ENCODE measurements at regions not wholly inside any gene's neighbourhood (a gene's known extent, or its start where the extent isn't known, plus 50 kb on each side); places are given as distances from the start of the nearest gene placed in this dataset.

- no peak for TF ChIP-seq CTCF (IDR thresholded peaks at IDR 0.05; ENCODE audit: low read depth, low read length)
- no peak for DNase-seq (ENCODE audit: extremely low read depth, low read depth)
These were observed 97.3 kb downstream of the HAPSTR1 start for GRCh38 chr16:9188721-9189120.

- DNase-seq (ENCODE audit: extremely low read depth, low read depth): no peak
- no peak for TF ChIP-seq CTCF (IDR thresholded peaks at IDR 0.05; ENCODE audit: low read depth, low read length)
These were observed 99.9 kb downstream of the HAPSTR1 start for GRCh38 chr16:9191274-9191850.

GRCh38 chr16:9192746-9193145, 101.3 kb downstream of the HAPSTR1 start:
- no peak for DNase-seq (ENCODE audit: extremely low read depth, low read depth)
- TF ChIP-seq CTCF (IDR thresholded peaks at IDR 0.05; ENCODE audit: low read depth, low read length): no peak

GRCh38 chr16:9195287-9195686, 103.8 kb downstream of the HAPSTR1 start:
- no peak for DNase-seq (ENCODE audit: extremely low read depth, low read depth)
- no peak for TF ChIP-seq CTCF (IDR thresholded peaks at IDR 0.05; ENCODE audit: low read depth, low read length)

GRCh38 chr16:9197957-9198661, 106.7 kb downstream of the HAPSTR1 start:
- DNase-seq (ENCODE audit: extremely low read depth, low read depth): no peak
- TF ChIP-seq CTCF (IDR thresholded peaks at IDR 0.05; ENCODE audit: low read depth, low read length): no peak

GRCh38 chr16:9199311-9199710, 107.9 kb downstream of the HAPSTR1 start:
- DNase-seq (ENCODE audit: extremely low read depth, low read depth): no peak
- TF ChIP-seq CTCF (IDR thresholded peaks at IDR 0.05; ENCODE audit: low read depth, low read length): no peak

GRCh38 chr16:9199751-9200150, 108.3 kb downstream of the HAPSTR1 start:
- no peak for DNase-seq (ENCODE audit: extremely low read depth, low read depth)
- TF ChIP-seq CTCF (IDR thresholded peaks at IDR 0.05; ENCODE audit: low read depth, low read length): no peak
